ENCODE measurements at regions not wholly inside any gene's neighbourhood (a gene's known extent, or its start where the extent isn't known, plus 50 kb on each side); places are given as distances from the start of the nearest gene placed in this dataset.

- no peaks in the 10 kb centered on the region for H3K27me3 ChIP-seq (replicated peaks; ENCODE audit: insufficient read depth, low read depth, low read length, poor library complexity)
- no peaks in the 10 kb centered on the region for H3K4me1 ChIP-seq (ENCODE audit: insufficient read depth, low read length, poor library complexity, severe bottlenecking)
- TF ChIP-seq EZH2 (IDR thresholded peaks at IDR 0.05; ENCODE audit: borderline replicate concordance, low read depth, low read length, poor library complexity, severe bottlenecking): no peak
- no peak for TF ChIP-seq CTCF (conservative IDR thresholded peaks at IDR 0.05; ENCODE audit: low read depth, low read length)
- intact Hi-C loops (cut with micrococcal nuclease; ENCODE audit: unreplicated experiment): no loop called here
- no peak overlapping the region for H3K27ac ChIP-seq (ENCODE audit: low read depth, low read length, poor library complexity, severe bottlenecking)
- H3K36me3 ChIP-seq (ENCODE audit: insufficient read depth, low read length, poor library complexity, severe bottlenecking): no peaks in the 10 kb centered on the region
- DNase-seq (ENCODE audit: low spot score): no peak
- no peaks in the 10 kb centered on the region for H3K9me3 ChIP-seq (ENCODE audit: low read depth, low read length, poor library complexity, severe bottlenecking)
- BruUV-seq (replicated peaks): no TSS peak
- ChIA-PET CTCF (interaction anchor here (0.6 kb wide), 1 partner anchor 25 kb away, joined by 4 read pairs; no protein-coding TSS in a partner anchor), POLR2A (ENCODE audit: low non-redundant PET) (no interaction called here)
- H3K4me3 ChIP-seq (ENCODE audit: low read depth, low read length, poor library complexity, severe bottlenecking): no peak overlapping the region
Observed at GRCh38 chr2:234816491-234816890, 135.3 kb upstream of the SH3BP4 start.

GRCh38 chr2:234816056-234816455 lies 135.8 kb upstream of the SH3BP4 start:
- no peaks in the 10 kb centered on the region for H3K36me3 ChIP-seq (ENCODE audit: insufficient read depth, low read length, poor library complexity, severe bottlenecking)
- no peaks in the 10 kb centered on the region for H3K9me3 ChIP-seq (ENCODE audit: low read depth, low read length, poor library complexity, severe bottlenecking)
- no peak overlapping the region for H3K4me3 ChIP-seq (ENCODE audit: low read depth, low read length, poor library complexity, severe bottlenecking)
- H3K4me1 ChIP-seq (ENCODE audit: insufficient read depth, low read length, poor library complexity, severe bottlenecking): no peaks in the 10 kb centered on the region
- TF ChIP-seq CTCF (conservative IDR thresholded peaks at IDR 0.05; ENCODE audit: low read depth, low read length) (no peak), EZH2 (IDR thresholded peaks at IDR 0.05; ENCODE audit: borderline replicate concordance, low read depth, low read length, poor library complexity, severe bottlenecking) (no peak)
- no peak overlapping the region for H3K27ac ChIP-seq (ENCODE audit: low read depth, low read length, poor library complexity, severe bottlenecking)
- intact Hi-C loops (cut with micrococcal nuclease; ENCODE audit: unreplicated experiment): no loop called here
- DNase-seq (ENCODE audit: low spot score): no peak
- BruUV-seq (replicated peaks): no TSS peak
- CTCF ChIA-PET: no interaction called here
- POLR2A ChIA-PET (ENCODE audit: low non-redundant PET): no interaction called here
- no peaks in the 10 kb centered on the region for H3K27me3 ChIP-seq (replicated peaks; ENCODE audit: insufficient read depth, low read depth, low read length, poor library complexity)

- Histone ChIP-seq H3K4me1 (ENCODE audit: insufficient read depth, low read length, poor library complexity, severe bottlenecking) (no peaks in the 10 kb centered on the region), H3K4me3 (ENCODE audit: low read depth, low read length, poor library complexity, severe bottlenecking) (no peak overlapping the region), H3K36me3 (ENCODE audit: insufficient read depth, low read length, poor library complexity, severe bottlenecking) (no peaks in the 10 kb centered on the region), H3K27me3 (replicated peaks; ENCODE audit: insufficient read depth, low read depth, low read length, poor library complexity) (no peaks in the 10 kb centered on the region), H3K9me3 (ENCODE audit: low read depth, low read length, poor library complexity, severe bottlenecking) (no peaks in the 10 kb centered on the region), H3K27ac (ENCODE audit: low read depth, low read length, poor library complexity, severe bottlenecking) (no peak overlapping the region)
- ChIA-PET CTCF (no interaction called here), POLR2A (ENCODE audit: low non-redundant PET) (no interaction called here)
- BruUV-seq (replicated peaks): no TSS peak
- intact Hi-C loops (cut with micrococcal nuclease; ENCODE audit: unreplicated experiment): no loop called here
- DNase-seq (ENCODE audit: low spot score): no peak
- TF ChIP-seq CTCF (conservative IDR thresholded peaks at IDR 0.05; ENCODE audit: low read depth, low read length) (no peak), EZH2 (IDR thresholded peaks at IDR 0.05; ENCODE audit: borderline replicate concordance, low read depth, low read length, poor library complexity, severe bottlenecking) (no peak)
Observed at GRCh38 chr2:234814374-234814773, 137.4 kb upstream of the SH3BP4 start.

Data from A673 (cell line).